SK-N-SH (cell line): ENCODE measurements at regions not wholly inside any gene's neighbourhood (a gene's known extent, or its start where the extent isn't known, plus 50 kb on each side); places are given as distances from the start of the nearest gene placed in this dataset.

Source experiments
- CTCF ChIP-seq: fragments of 200-600 bp; sonication (generic); IDR thresholded peaks from 2 replicates; pipeline ENCODE4 v1.6.1; 2017; ENCODE audit warnings: antibody characterized with exemption, mild to moderate bottlenecking, moderate library complexity
- MAX ChIP-seq: IDR thresholded peaks from 2 replicates; pipeline ENCODE4 v1.4.0; 2012; ENCODE audit warnings: low read depth
- MXI1 ChIP-seq: IDR thresholded peaks from 2 replicates; pipeline ENCODE4 v1.6.1; 2012; ENCODE audit warnings: mild to moderate bottlenecking, low read depth, low read length, improper control_type of control experiment
- TCF12 ChIP-seq: IDR thresholded peaks from 2 replicates; pipeline ENCODE4 v1.4.0; 2012

GRCh38 chr12:100043631-100044030, 58.9 kb upstream of the ANKS1B start:
- TF ChIP-seq CTCF (no peak), MXI1 (no peak), TCF12 (no peak), MAX (no peak)
